Esophagus squamous epithelium (tissue), 4 donors: ENCODE measurements at regions not wholly inside any gene's neighbourhood (a gene's known extent, or its start where the extent isn't known, plus 50 kb on each side); places are given as distances from the start of the nearest gene placed in this dataset.

Experiments
- POLR2A ChIP-seq, 4 donors: fragments of 450-650 bp; IDR thresholded peaks; one replicate each; pipeline ENCODE4 v1.6.1; 2017; ENCODE audit warnings: antibody characterized with exemption in 4 of 4, mild to moderate bottlenecking in 4 of 4, moderate library complexity in 3 of 4
- TF ChIP-seq, protein P1 (sequence below), 6 experiments: fragments of 450-650 bp in 4 of 6; fragments of 200-600 bp in 2 of 6; sonication (generic) in 2 of 6; IDR thresholded peaks; one replicate each; pipeline ENCODE4 v1.5.1; 2016 to 2019; ENCODE audit warnings: antibody characterized with exemption in 6 of 6, mild to moderate bottlenecking in 4 of 6, moderate library complexity in 4 of 6

DNA sequence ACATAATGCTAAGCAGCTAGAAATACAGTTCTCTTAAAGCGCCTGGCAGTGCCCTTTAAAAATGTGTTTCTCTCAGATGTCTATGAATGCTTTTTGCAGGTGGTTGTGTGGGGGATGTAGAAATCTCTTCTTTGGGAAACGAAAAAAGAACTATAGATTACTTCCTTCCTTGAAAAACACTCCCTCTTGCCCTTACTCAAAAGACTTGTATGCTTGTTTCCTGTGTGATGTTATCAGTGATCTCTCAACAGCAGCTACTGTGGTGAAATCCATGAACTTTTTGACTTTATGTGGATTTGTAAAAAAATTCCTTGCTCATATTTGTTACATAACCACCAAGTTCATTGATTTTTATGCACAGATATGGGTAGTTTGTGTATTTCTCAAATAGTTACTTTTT, 916.5 kb downstream of the QKI start:
- TF ChIP-seq, protein P1, sequence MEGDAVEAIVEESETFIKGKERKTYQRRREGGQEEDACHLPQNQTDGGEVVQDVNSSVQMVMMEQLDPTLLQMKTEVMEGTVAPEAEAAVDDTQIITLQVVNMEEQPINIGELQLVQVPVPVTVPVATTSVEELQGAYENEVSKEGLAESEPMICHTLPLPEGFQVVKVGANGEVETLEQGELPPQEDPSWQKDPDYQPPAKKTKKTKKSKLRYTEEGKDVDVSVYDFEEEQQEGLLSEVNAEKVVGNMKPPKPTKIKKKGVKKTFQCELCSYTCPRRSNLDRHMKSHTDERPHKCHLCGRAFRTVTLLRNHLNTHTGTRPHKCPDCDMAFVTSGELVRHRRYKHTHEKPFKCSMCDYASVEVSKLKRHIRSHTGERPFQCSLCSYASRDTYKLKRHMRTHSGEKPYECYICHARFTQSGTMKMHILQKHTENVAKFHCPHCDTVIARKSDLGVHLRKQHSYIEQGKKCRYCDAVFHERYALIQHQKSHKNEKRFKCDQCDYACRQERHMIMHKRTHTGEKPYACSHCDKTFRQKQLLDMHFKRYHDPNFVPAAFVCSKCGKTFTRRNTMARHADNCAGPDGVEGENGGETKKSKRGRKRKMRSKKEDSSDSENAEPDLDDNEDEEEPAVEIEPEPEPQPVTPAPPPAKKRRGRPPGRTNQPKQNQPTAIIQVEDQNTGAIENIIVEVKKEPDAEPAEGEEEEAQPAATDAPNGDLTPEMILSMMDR (IDR thresholded peaks at IDR 0.05) = no peak
- TF ChIP-seq POLR2A (IDR thresholded peaks at IDR 0.05) = no peak
